ENCODE measurements at regions not wholly inside any gene's neighbourhood (a gene's known extent, or its start where the extent isn't known, plus 50 kb on each side); places are given as distances from the start of the nearest gene placed in this dataset.

- TF ChIP-seq, protein P1, sequence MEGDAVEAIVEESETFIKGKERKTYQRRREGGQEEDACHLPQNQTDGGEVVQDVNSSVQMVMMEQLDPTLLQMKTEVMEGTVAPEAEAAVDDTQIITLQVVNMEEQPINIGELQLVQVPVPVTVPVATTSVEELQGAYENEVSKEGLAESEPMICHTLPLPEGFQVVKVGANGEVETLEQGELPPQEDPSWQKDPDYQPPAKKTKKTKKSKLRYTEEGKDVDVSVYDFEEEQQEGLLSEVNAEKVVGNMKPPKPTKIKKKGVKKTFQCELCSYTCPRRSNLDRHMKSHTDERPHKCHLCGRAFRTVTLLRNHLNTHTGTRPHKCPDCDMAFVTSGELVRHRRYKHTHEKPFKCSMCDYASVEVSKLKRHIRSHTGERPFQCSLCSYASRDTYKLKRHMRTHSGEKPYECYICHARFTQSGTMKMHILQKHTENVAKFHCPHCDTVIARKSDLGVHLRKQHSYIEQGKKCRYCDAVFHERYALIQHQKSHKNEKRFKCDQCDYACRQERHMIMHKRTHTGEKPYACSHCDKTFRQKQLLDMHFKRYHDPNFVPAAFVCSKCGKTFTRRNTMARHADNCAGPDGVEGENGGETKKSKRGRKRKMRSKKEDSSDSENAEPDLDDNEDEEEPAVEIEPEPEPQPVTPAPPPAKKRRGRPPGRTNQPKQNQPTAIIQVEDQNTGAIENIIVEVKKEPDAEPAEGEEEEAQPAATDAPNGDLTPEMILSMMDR (IDR thresholded peaks at IDR 0.05; ENCODE audit: low read depth, low read length, missing input control) = no peak
- no peak for TF ChIP-seq RAD21 (IDR thresholded peaks at IDR 0.05)
- no peak for TF ChIP-seq RXRA (IDR thresholded peaks at IDR 0.05)
- no peak for TF ChIP-seq REST (IDR thresholded peaks at IDR 0.05)
- TF ChIP-seq, protein P2, sequence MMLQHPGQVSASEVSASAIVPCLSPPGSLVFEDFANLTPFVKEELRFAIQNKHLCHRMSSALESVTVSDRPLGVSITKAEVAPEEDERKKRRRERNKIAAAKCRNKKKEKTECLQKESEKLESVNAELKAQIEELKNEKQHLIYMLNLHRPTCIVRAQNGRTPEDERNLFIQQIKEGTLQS (IDR thresholded peaks at IDR 0.05) = no peak
- TF ChIP-seq, protein P3, sequence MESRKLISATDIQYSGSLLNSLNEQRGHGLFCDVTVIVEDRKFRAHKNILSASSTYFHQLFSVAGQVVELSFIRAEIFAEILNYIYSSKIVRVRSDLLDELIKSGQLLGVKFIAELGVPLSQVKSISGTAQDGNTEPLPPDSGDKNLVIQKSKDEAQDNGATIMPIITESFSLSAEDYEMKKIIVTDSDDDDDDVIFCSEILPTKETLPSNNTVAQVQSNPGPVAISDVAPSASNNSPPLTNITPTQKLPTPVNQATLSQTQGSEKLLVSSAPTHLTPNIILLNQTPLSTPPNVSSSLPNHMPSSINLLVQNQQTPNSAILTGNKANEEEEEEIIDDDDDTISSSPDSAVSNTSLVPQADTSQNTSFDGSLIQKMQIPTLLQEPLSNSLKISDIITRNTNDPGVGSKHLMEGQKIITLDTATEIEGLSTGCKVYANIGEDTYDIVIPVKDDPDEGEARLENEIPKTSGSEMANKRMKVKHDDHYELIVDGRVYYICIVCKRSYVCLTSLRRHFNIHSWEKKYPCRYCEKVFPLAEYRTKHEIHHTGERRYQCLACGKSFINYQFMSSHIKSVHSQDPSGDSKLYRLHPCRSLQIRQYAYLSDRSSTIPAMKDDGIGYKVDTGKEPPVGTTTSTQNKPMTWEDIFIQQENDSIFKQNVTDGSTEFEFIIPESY (IDR thresholded peaks at IDR 0.05) = no peak
- no peak for TF ChIP-seq YY1 (IDR thresholded peaks at IDR 0.05)
- TF ChIP-seq GABPA (IDR thresholded peaks at IDR 0.05 in 1 of 2, conservative IDR thresholded peaks at IDR 0.05 in 1 of 2) = no peak
Observed at GRCh38 chr6:126118936-126119335, 132.6 kb downstream of the TRMT11 start.
